ENCODE measurements at regions not wholly inside any gene's neighbourhood (a gene's known extent, or its start where the extent isn't known, plus 50 kb on each side); places are given as distances from the start of the nearest gene placed in this dataset.

- no peak for DNase-seq
Observed at GRCh38 chr20:51867251-51867650, 64.9 kb upstream of the SALL4 start.

- no peak for DNase-seq
Observed at GRCh38 chr20:51864967-51865366, 62.6 kb upstream of the SALL4 start.

- DNase-seq = no peak
Observed at GRCh38 chr20:51862796-51863195, 60.5 kb upstream of the SALL4 start.

GRCh38 chr20:51861726-51862466 is 59.6 kb upstream of the SALL4 start:
- no peak for DNase-seq

GRCh38 chr20:51860111-51860882 is 58.0 kb upstream of the SALL4 start:
- DNase-seq = no peak

GRCh38 chr20:51856432-51856831 is 54.1 kb upstream of the SALL4 start:
- DNase-seq = no peak

- no peak for DNase-seq
Observed at GRCh38 chr20:51854921-51855320, 52.6 kb upstream of the SALL4 start.
